ENCODE measurements at regions not wholly inside any gene's neighbourhood (a gene's known extent, or its start where the extent isn't known, plus 50 kb on each side); places are given as distances from the start of the nearest gene placed in this dataset.

GRCh38 chr1:55527831-55528230 is 312.7 kb upstream of the USP24 start (continued):
- TF ChIP-seq NR2C2 (CRISPR knock-in tag; IDR thresholded peaks at IDR 0.05) (no peak), FOXK1 (CRISPR knock-in tag; IDR thresholded peaks at IDR 0.05) (no peak), IRF2 (CRISPR knock-in tag; IDR thresholded peaks at IDR 0.05; ENCODE audit: borderline replicate concordance, low read depth) (no peak)

- Mint-ChIP-seq H3K9me3 (no peaks in the 10 kb centered on the region), H3K4me1 (peaks cover 11% of the 10 kb centered on the region), H3K36me3 (no peaks in the 10 kb centered on the region), H3K27ac (no peak overlapping the region), H3K4me3 (no peak overlapping the region), H3K27me3 (ENCODE audit: low read depth) (no peaks in the 10 kb centered on the region; the same call in 1 of the 2 replicates)
- TF ChIP-seq CTCF (IDR thresholded peaks at IDR 0.05) (no peak), KAT7 (CRISPR knock-in tag; IDR thresholded peaks at IDR 0.05; ENCODE audit: borderline replicate concordance) (no peak), E2F4 (CRISPR knock-in tag; IDR thresholded peaks at IDR 0.05; ENCODE audit: borderline replicate concordance, low read depth) (no peak), SMAD4 (CRISPR knock-in tag; IDR thresholded peaks at IDR 0.05) (no peak), GTF2I (CRISPR knock-in tag; conservative IDR thresholded peaks at IDR 0.05) (no peak), ZSCAN18 (CRISPR knock-in tag; IDR thresholded peaks at IDR 0.05) (no peak), IRF1 (CRISPR knock-in tag; IDR thresholded peaks at IDR 0.05) (no peak), NFYB (CRISPR knock-in tag; conservative IDR thresholded peaks at IDR 0.05; ENCODE audit: low read depth) (no peak), AFF4 (CRISPR knock-in tag; IDR thresholded peaks at IDR 0.05; ENCODE audit: borderline replicate concordance) (no peak), MAX (CRISPR knock-in tag; IDR thresholded peaks at IDR 0.05) (no peak), TP53 (CRISPR knock-in tag; IDR thresholded peaks at IDR 0.05) (no peak), USF2 (CRISPR knock-in tag; IDR thresholded peaks at IDR 0.05) (no peak), HMGXB4 (CRISPR knock-in tag; IDR thresholded peaks at IDR 0.05) (no peak), ZBTB21 (CRISPR knock-in tag; IDR thresholded peaks at IDR 0.05; ENCODE audit: borderline replicate concordance) (no peak), FOXK1 (CRISPR knock-in tag; IDR thresholded peaks at IDR 0.05) (no peak), STAT6 (CRISPR knock-in tag; conservative IDR thresholded peaks at IDR 0.05; ENCODE audit: low read depth) (no peak)
- POLR2A ChIA-PET: no interaction called here
- CTCF ChIA-PET: no interaction called here
- ATAC-seq (no peak), DNase-seq (ENCODE audit: low spot score) (no peak)
These were observed 311.6 kb upstream of the USP24 start for GRCh38 chr1:55526716-55527115.
